HFF-Myc (cell line): ENCODE measurements at regions not wholly inside any gene's neighbourhood (a gene's known extent, or its start where the extent isn't known, plus 50 kb on each side); places are given as distances from the start of the nearest gene placed in this dataset.

ENCODE experiments used
- DNase-seq: peaks from one replicate; pipeline ENCODE4 v3.0.0-alpha.2; 2011; ENCODE audit warnings: low read depth; ENCODE audit errors: extremely low read depth
- H3K4me3 ChIP-seq: replicated peaks from 2 replicates; pipeline ENCODE4 v1.5.1; 2011; ENCODE audit warnings: low read depth, mild to moderate bottlenecking, control low read depth, low read length
- TF ChIP-seq, protein P1 (sequence below): IDR thresholded peaks from 2 replicates; pipeline ENCODE4 v1.5.1; 2012; ENCODE audit warnings: mild to moderate bottlenecking, low read depth, low read length, control low read depth; ENCODE audit errors: missing control alignments

GRCh38 chr7:17613338-17614041 lies 315.0 kb downstream of the AHR start:
- TF ChIP-seq, protein P1, sequence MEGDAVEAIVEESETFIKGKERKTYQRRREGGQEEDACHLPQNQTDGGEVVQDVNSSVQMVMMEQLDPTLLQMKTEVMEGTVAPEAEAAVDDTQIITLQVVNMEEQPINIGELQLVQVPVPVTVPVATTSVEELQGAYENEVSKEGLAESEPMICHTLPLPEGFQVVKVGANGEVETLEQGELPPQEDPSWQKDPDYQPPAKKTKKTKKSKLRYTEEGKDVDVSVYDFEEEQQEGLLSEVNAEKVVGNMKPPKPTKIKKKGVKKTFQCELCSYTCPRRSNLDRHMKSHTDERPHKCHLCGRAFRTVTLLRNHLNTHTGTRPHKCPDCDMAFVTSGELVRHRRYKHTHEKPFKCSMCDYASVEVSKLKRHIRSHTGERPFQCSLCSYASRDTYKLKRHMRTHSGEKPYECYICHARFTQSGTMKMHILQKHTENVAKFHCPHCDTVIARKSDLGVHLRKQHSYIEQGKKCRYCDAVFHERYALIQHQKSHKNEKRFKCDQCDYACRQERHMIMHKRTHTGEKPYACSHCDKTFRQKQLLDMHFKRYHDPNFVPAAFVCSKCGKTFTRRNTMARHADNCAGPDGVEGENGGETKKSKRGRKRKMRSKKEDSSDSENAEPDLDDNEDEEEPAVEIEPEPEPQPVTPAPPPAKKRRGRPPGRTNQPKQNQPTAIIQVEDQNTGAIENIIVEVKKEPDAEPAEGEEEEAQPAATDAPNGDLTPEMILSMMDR, result no peak
- DNase-seq, result no peak
- no peak overlapping the region for H3K4me3 ChIP-seq

GRCh38 chr7:17617380-17617779 lies 318.9 kb downstream of the AHR start:
- no peak for DNase-seq
- TF ChIP-seq, protein P1, result no peak
- H3K4me3 ChIP-seq, result no peak overlapping the region

DNA sequence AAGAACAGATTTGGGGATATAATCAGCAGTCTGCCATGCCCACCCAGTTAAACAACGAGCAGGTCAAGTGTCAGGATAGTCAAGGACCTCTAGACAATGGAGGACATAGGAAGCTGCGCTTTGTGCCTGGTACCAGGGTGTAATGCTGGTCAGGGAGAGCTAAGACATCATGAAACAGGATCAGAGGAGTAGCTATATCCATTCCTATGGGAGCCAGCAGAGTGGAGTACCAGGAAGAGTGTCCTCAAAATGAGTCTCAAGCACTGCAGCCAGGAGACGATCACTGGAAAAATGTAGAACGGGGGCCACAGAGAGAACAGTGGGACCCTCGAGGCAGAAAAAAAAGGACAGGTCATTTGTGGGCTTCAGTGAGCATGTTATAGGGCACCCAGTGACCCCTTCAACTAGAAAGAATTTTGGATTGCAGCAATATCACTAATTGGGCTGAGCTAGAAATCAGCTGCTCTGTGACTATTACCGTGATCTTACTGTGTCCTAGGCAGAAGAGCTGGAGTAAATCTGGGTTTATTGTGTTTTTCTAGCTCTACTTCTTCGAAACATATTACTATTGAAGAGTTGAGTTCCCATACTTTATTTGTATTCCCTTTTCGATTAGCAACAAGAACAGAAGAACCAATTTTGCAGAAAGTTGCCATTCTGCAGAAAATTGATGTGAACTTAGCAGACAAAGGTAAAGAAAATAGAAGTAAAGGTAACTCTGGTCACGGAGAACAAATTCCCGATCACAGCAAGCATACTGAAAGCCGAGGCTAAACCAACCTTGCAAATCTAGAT lies 319.6 kb downstream of the AHR start:
- no peak overlapping the region for H3K4me3 ChIP-seq
- TF ChIP-seq, protein P1, result no peak
- no peak for DNase-seq

- H3K4me3 ChIP-seq, result no peak overlapping the region
- TF ChIP-seq, protein P1, result no peak
- no peak for DNase-seq
These were observed 320.2 kb downstream of the AHR start for GRCh38 chr7:17618652-17618974.

- H3K4me3 ChIP-seq, result no peak overlapping the region
- no peak for DNase-seq
- TF ChIP-seq, protein P1, result no peak
These were observed 320.9 kb downstream of the AHR start for GRCh38 chr7:17619196-17619818.

GRCh38 chr7:17620566-17620965 lies 319.7 kb downstream of the SNX13 start:
- TF ChIP-seq, protein P1, result no peak
- no peak overlapping the region for H3K4me3 ChIP-seq
- DNase-seq, result no peak
